ENCODE measurements at regions not wholly inside any gene's neighbourhood (a gene's known extent, or its start where the extent isn't known, plus 50 kb on each side); places are given as distances from the start of the nearest gene placed in this dataset.

- no peak for DNase-seq
Observed at GRCh38 chr1:219387211-219387610, 213.5 kb downstream of the LYPLAL1 start.

GRCh38 chr1:219385787-219386427 lies 212.2 kb downstream of the LYPLAL1 start:
- DNase-seq: no peak

DNA sequence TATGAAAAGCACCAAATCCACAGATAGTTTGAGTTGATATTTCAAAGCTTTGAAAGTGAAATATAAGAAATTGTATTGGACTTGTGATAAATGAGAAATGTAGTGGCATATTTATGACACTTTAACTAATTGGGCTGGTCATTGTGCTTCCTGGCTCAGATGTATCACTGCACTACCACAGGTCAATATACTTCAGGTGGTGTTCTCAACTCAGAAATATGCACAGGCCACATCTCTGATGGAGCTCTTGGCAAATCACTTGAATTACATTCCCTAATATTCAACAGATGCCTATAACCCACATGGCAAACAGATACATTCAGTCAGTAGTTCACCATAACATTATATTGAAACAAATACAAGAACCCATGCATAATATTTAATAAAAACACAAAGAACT lies 209.6 kb downstream of the LYPLAL1 start:
- no peak for DNase-seq

DNA sequence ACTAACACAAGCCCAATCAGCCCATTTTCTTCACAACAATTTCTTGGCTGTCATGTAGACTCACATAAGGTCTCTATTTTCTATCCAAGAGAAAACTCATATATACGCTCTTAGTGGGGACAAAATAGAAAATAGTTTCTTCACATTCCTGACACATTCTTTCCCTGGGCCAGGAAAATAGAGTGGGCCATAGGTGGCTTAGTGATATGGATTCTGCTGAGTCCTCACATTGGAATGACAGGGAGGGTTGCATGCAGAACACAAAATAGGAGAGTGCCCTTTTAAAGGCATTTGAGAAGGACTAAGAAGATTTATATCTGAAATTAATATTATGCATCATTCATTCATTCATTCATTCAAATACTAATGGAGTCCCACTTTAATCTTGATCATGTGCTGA lies 207.7 kb downstream of the LYPLAL1 start:
- no peak for DNase-seq

DNA sequence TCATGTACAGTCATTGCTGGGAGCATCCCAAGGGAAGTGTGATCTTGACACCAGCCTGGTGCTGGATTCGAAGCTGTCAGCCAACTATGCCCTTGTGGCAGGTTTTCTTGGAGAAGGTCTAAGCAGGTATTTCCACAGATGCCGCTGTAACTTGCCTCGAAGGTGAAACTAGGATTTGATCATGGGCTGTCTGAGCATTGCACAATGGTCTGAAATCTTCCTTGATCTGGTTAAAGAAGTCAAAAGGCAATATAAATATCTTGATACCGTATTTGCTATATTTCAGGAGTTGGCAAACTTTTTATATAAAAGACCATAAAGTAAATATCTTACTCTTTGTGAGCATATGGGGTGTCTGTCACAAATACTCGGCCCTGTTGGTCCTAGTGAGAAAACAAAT lies 206.8 kb downstream of the LYPLAL1 start:
- DNase-seq: no peak

DNA sequence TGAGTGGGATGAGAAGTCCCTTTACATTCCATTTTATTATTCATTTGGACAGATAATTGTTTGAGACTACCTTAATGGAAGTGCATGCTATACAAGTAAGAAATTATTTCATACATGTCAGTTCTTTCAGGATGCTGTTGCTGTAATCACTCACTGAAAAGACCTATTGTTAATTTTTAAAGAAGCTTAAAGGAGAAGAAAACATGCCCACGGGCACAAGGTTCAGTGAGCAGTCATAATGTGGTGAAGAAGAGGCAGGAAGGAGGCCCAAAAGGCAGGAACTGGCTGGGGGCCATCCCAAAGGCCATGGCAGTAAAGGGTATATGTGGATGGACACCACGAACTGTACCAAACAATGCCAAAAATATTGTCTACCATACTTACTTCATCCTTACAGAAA lies 206.0 kb downstream of the LYPLAL1 start:
- no peak for DNase-seq

DNA sequence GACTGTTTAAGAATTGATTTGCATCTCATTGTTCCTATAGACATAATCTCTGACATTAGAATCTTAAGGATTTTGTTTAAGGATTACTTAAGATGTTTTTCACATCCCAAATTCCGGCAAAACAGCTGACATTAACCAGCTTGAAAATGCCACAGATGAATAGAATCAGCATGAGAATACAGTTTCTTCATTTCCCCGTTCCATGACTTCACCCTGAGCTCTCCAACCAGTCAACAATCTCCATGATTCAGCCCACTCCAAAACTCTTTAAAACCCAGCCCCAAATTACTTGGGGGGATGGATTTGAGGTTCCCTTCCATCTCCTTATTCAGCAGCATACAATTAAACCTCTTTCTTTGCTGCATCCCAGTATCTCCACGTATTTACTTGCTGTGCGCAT lies 201.0 kb downstream of the LYPLAL1 start:
- DNase-seq: no peak

- DNase-seq: no peak
Observed at GRCh38 chr1:219374046-219374566, 200.4 kb downstream of the LYPLAL1 start.

DNA sequence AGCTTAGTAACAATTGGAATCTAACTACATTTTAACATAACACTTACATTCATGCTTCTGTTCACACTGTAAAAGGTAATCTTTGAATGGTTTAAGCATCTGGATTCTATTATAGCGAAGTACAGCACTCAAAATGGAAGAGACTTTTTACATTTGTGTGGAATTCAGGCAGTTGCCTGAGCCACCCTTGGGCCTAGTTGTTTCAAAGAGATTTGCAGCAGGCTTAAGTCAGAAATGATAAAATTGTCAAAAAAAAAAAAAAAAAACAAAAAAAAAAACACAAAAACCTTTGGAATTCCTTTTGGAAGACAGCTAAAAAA lies 199.9 kb downstream of the LYPLAL1 start:
- no peak for DNase-seq

GRCh38 chr1:219372916-219373615 lies 199.4 kb downstream of the LYPLAL1 start:
- DNase-seq: no peak

DNA sequence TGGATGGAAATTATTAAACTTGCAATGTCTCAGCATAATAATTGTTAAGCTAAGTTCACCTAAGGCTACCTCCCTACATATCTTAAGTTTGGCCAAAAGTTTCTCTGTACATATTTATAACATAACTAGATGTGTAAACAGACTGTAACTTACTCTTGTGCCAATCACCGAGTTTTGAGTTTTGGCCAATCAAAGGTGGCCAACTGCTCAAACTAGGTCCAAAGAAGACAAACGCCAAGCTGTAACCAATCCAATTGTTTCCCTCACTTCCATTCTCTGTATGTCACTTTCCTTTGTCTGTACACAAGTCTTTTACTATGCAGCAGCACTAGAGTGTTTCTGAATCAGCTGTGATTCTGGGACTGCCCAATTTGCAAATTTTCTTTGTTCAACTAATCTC lies 197.8 kb downstream of the LYPLAL1 start:
- no peak for DNase-seq

GRCh38 chr1:219367496-219367895 lies 193.8 kb downstream of the LYPLAL1 start:
- DNase-seq: no peak

DNA sequence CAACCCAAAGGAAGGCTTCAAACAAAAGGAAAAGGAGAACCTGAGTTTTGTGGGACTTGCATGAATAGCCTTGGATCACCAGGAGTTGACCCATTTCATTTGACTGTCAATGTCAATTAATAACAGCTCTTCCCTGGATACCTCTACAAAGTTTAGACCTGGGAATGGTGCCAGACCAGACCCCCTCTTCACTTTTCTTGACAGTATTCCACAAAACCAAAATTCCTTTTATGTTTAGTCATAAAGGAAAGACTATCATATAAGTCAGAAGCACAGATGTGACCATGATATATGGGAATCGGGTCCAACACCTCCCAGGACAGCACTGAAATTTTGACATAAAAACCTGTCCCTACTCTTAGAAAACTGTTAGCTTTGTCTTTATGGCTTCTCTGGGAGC lies 191.8 kb downstream of the LYPLAL1 start:
- no peak for DNase-seq

GRCh38 chr1:219362702-219363101 lies 189.0 kb downstream of the LYPLAL1 start:
- DNase-seq: no peak

- DNase-seq: no peak
Observed at GRCh38 chr1:219359126-219359525, 185.4 kb downstream of the LYPLAL1 start.

GRCh38 chr1:219358080-219358479 lies 184.4 kb downstream of the LYPLAL1 start:
- no peak for DNase-seq

DNA sequence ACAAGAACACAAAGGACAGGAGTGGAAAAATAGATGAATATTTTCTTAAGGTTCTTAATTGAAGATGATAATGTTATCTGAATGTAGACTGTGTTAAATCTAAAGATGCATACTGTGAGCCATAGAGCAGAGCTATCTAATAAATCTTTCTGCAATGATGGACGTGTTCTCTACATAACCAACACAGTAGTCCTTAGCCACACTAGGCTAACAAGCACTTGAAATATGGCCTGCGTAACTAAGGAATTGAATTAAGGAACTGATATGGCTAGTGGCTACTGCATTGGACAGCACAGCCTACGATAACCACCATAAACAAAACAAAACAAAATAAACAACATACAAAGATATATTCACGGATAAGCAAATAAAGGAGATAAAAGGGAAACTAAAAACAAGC lies 181.3 kb downstream of the LYPLAL1 start:
- no peak for DNase-seq

DNA sequence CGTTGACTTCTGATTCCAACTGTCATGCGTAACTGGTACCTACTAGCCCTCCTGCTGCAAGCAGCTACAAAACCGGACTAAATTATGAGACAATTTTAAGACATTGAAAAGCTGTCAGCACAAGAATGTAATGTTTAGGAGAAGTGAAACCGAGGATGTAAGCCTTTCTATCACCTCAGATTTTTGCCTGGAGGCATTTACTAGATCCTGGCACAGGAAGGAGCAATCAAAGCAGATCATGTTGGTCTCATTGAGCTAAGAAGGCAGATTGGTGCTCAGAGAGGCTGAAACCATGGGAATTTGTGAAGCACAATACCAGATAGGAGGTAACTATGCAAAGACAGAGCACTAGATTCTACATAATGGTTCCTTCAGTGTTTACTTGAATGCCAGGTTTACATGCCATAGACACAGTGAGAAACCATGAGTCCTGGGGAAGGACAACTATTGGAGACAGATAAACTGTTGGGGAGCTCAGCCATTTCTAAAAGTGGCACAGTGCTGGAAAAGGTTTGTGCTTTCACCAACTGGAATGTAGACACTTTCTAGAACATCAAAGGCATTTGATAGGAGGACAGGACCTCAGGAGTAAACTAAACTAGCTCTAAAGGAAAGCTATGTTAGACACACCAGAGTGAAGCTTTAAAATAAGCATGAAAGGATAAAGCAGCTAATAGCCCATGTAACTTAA lies 179.4 kb downstream of the LYPLAL1 start:
- DNase-seq: no peak

GRCh38 chr1:219350172-219350931 lies 176.7 kb downstream of the LYPLAL1 start:
- no peak for DNase-seq

GRCh38 chr1:219347921-219348391 lies 174.3 kb downstream of the LYPLAL1 start:
- no peak for DNase-seq

GRCh38 chr1:219347376-219347775 lies 173.7 kb downstream of the LYPLAL1 start:
- DNase-seq: no peak

GRCh38 chr1:219345953-219346352 lies 172.3 kb downstream of the LYPLAL1 start:
- DNase-seq: no peak

DNA sequence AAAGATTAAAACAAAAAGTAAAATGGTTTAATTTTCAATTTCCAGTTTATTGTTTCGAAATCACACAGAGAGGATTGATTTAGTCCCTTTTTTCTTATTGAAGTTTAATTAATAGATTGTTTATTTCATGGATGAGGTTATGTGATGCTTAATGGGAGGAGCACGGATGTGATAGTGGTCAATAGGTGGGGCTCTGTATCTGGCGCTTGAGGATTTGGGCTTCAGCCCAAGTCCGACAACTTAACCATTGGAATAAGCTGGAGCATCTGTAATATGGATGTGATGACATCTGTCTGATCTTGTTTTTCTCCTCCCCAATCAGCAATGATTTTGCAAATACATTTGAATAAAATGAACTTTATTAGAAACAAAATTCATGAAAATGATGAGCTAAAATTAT lies 169.2 kb downstream of the LYPLAL1 start:
- no peak for DNase-seq
